ENCODE measurements at regions not wholly inside any gene's neighbourhood (a gene's known extent, or its start where the extent isn't known, plus 50 kb on each side); places are given as distances from the start of the nearest gene placed in this dataset.

GRCh38 chr4:120218981-120219380 is 152.3 kb upstream of the MAD2L1 start:
- no peak for TF ChIP-seq POLR2A (IDR thresholded peaks at IDR 0.05; ENCODE audit: extremely low read depth, insufficient read length)
- TF ChIP-seq, protein P1, sequence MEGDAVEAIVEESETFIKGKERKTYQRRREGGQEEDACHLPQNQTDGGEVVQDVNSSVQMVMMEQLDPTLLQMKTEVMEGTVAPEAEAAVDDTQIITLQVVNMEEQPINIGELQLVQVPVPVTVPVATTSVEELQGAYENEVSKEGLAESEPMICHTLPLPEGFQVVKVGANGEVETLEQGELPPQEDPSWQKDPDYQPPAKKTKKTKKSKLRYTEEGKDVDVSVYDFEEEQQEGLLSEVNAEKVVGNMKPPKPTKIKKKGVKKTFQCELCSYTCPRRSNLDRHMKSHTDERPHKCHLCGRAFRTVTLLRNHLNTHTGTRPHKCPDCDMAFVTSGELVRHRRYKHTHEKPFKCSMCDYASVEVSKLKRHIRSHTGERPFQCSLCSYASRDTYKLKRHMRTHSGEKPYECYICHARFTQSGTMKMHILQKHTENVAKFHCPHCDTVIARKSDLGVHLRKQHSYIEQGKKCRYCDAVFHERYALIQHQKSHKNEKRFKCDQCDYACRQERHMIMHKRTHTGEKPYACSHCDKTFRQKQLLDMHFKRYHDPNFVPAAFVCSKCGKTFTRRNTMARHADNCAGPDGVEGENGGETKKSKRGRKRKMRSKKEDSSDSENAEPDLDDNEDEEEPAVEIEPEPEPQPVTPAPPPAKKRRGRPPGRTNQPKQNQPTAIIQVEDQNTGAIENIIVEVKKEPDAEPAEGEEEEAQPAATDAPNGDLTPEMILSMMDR (IDR thresholded peaks at IDR 0.05; ENCODE audit: low read depth, low read length): no peak
